Germinal center (tissue), 1 donor: ENCODE measurements at regions not wholly inside any gene's neighbourhood (a gene's known extent, or its start where the extent isn't known, plus 50 kb on each side); places are given as distances from the start of the nearest gene placed in this dataset.
"Not testable (repeated sequence)": the region's sequence is repeated elsewhere in the genome, so short reads cannot be mapped to it uniquely, and the experiment has no call there.

Source experiments
- DNase-seq: peaks from one replicate; pipeline ENCODE4 v3.0.0; 2012; ENCODE audit warnings: mixed read lengths, low spot score

DNA sequence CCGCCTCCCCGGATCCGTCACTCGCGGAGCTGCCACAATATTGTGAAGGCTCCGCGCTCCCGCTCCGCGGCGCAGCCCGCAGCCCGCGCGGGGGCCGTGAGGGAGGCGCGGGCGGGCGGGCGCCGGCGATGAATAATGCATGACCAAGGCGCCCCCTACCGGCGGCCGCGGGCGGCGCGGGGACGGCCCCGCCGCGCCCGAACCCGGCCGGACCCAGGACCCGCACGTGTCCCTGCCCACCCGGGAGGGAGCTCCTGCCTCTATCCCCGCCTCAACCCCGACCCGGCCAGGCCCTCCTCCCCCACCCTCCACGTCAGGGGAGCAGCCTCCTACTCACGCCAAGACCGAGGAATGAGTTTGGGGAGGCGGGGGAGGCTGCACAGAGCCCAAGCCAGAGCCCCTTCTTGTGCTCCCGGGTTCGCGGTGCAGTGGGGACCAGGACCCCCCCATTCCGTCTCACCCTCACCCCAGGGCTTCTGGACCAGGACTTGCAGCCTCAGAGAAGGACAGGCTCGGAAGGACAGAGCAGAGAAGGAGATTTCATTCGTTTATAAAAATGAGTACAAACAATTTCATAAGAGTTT is 70.8 kb upstream of the CASZ1 start:
- peak; percentile 68 for DNase-seq

DNA sequence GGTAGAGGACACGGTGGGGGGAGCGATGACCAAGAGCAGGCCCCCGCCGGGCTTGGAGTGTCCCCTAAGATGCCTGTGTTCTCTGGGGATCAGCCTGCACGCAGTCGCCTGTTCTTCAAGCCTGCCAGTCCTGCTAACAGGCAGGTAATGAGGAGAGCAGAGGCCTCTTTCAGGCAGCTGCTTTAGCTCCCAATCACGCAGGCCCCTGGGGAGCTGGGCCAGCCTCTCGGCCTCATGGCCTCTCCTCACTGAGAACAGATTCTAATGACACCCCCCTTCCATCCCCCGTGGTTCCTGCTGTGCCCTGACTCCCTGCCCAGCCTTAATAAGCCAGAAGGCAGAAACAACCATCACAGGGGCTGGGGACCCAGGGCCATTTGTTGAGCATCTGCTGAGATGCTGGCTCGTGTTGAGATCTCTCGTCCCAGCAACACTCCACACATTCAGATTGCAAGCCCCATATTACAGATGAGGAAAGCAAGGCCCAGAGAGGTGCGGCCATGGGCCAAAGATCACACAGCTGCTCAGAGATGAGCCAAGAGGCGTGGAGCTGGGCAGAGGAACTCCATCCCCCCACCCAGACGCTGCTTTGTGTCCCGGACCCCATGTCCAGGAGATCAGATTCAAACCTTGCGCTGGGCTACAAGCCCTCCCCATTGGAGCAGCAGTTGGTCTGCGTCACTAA is 71.6 kb upstream of the CASZ1 start:
- DNase-seq: no peak

DNA sequence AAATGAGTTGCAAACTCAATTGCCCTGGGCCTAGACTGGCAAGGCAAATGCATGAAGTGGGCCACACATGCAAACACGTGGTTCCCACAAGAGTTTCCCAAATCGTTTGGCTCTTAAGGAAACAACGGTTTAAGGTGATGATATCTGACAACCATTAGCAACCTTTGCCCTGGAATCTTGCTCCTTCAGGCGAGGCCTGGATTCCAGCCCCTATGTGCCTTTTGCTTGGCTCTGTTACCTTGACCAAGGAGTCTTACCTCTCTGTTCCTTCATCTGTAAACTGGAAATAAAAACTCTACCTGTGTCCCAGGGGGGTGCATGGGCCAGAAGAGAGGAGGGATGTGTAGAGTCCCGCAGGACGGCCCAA is 72.1 kb upstream of the CASZ1 start:
- DNase-seq: no peak

DNA sequence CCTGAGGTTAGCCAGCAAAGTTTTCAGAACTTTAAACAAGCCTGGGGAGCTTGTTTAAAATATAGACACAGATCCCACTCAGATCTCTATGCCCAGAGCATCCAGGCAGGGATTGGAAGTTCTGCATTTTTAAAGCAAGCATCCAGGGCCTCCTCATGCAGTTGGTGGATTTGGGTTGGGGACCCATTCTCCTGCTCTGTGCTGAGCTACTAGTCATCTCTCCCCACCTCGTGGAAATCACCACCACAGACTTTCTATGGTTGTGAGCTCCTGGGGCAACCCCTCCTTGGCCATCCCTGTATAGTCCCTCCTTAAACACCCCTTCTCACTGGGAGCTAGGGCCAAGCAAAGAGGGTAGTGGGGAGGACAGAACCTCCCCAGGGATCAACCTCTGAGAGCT is 73.5 kb upstream of the CASZ1 start:
- DNase-seq: no peak

DNA sequence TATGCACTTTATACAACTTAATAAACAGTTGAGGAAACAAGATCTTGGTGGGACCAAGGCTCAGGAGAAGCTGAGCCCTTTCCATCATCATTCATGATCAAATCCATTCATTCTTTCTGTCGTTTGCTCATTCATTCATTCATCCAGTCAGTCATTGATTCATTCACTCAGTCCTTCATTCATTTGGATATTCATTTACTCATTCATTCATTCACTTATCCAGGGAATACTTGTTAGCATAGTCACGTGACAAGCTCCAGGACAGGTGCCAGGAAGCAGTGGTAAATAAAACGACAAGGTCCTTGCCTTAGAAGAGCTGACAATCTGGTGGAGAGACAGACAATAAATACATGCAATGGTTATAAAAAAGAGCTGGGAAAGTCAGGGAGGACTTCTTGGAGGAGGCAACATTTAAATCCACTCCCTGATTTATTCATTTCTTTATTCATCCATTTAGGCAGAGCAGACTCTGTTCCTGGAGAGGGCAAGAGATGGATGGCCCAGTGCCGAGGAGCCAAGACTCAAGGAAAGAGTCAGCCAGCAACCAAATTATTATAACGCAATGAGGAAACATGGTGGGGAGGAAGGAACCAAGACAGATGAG is 74.1 kb upstream of the CASZ1 start:
- DNase-seq: no peak

DNA sequence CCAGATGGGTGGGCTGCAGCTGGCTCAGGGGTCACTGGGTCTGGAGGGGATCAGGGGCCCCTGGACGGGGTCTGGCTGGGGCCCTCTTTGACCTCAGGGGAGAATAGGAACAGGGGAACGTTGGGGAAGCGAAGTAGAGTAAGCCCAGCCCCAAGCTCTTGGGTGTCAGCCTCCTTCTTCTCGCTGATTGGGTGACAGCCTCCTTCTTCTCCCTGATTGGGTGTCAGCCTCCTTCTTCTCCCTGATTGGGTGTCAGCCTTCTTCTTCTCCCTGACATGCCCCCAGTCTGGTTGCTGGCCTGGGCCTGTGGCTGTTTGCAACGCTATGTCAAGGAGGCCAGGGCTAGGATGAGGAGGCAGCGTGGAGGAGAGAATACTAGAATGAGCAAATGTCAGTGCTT is 76.7 kb upstream of the CASZ1 start:
- DNase-seq: no peak

DNA sequence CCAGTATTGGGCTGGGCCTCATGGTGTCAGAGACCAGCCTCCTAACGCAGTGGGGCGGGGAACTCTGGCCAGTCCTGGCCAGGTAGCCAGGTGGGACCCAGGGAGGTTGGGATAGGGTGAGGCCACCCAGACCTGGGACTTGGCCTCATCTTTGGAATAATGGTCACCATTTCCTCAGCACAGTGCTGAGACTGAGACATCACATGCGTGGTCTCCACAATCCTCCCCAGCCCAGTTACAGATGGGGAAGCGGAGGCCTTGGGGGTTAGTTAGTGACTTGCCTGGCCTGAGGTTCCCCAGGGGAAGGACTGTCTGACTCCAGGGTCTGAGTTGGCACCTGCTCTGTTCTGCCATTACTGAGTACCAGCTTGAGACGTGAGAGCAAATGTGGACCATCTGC is 77.9 kb upstream of the CASZ1 start:
- DNase-seq: no peak

DNA sequence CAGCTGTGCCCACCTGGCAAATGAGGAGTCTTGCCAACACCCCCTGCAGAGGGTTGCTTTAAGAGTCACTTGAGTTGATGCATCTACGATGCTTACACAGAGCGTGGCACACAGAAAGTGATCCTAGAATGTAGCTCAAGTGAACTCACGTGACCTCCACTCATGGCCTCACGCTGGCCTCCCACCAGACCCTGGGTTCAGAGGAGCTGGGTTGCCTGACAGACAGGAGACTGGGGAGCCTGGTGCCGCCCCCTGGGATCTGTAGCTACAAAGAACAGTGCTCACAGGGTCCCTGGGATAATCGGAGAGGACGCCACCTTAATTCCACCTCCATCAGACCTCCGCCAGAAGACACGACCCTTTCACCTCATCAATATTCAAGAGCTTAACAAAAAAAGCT is 81.4 kb upstream of the CASZ1 start:
- DNase-seq: no peak

DNA sequence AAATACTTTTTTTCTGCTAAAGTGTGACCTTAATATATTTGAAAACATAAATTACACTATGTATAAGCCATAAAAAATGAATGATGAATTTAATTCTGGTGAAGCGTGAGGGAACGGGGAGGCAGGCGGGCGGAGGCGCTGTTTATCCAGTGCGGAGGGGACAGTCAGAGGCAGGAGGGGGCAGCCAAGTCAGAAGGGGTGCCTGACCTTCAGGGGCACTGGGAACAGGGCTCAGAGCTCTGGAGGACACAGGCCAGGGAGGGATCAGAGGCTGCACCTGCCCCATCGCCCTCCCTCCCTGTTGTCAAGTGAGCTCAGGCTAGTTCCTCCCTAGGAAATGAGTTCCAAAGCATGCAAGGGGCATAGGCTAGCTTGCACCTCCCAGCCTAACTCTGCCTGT is 82.0 kb upstream of the CASZ1 start:
- no peak for DNase-seq

DNA sequence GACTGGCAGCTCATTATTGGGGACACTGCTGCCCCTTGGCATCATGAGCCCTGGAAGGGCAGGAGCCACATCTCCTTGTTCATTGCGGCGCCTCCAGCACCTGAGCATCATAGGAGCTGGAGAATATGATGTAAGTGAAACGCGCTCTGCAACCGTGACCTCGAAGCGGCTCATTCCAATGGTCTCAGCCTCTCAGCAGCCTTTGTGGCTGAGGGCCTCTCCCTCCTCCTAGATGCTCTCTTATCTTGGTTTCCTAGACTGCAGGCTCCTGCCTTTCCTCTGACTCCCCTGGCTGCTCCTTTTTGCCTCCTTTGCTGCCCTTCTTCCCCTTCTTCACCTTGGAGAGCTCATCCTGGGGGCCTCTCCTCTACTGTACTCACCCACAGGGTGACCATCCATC is 83.6 kb upstream of the CASZ1 start:
- no peak for DNase-seq

DNA sequence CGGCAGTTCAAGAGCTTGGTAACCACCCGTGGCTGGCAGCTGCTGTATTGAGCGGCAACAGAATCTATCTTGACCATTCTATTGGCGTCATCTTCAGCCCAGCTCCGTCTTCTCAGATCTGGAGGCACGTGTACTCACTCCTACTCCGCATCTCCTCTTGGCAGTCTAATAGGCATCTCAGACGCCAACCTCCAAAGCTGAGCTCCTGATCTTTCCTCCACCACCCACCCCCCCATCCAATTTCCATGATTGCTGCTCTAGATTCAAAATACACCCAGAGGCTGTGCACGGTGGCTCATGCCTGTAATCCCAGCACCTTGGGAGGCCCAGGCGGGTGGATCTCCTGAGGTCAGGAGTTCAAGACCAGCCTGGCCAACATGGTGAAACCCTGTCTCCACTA is 84.6 kb upstream of the CASZ1 start:
- no peak for DNase-seq

DNA sequence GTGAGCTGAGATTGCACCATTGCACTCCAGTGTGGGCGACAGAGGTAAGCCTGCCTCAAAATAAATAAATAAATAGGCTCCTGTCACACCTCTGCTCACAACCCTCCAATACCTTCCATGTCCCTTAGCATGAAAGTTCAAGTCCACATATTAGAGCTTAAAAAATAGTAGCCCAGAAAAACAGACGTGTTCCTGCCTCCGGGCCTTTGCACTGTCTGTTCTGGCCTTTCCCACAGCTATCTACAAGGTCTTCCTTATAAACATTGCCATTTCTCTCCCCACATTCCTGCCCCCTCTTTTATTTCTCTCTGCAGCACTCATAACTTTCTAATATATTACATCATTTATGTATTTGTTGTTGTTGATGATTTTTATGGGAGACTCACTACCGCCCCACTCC is 85.6 kb upstream of the CASZ1 start:
- DNase-seq: no peak

DNA sequence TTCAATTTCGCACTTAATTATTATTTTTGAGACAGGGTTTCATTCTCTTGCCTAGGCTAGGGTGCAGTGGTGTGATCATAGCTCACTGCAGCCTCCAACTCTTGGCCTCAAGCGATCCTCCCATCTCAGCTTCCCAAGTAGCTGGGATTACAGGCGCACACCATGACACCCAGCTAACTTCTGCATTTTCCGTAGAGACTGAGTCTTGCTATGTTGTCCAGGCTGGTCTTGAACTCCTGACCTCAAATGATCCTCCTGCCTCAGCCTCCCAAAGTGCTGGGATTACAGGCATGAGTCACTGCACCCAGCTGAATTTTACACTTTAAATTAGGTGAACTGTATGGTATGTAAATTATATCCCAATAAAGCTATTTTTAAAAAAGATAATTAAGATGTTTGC is 90.6 kb upstream of the CASZ1 start:
- not testable (repeated sequence) for DNase-seq

DNA sequence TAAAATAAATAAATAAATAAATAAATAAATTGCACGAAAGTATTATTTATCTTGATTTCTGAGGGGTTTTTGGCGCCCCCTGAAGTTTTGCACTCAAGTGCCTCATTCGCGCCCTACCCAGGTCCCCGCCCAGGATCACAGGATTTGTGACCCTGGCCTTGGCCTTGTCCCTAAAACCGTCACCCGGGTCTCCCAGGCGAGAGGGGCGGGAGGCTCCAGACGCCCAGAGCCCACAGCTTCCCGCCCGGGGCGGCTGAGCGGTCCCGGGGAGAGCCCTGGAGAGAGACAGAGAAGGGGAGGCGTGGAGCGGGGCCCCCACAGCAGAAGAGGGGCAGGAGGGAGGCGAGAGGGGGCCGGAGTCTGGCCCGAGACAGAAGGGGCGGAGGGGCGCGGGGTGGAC is 91.8 kb upstream of the CASZ1 start:
- no peak for DNase-seq

DNA sequence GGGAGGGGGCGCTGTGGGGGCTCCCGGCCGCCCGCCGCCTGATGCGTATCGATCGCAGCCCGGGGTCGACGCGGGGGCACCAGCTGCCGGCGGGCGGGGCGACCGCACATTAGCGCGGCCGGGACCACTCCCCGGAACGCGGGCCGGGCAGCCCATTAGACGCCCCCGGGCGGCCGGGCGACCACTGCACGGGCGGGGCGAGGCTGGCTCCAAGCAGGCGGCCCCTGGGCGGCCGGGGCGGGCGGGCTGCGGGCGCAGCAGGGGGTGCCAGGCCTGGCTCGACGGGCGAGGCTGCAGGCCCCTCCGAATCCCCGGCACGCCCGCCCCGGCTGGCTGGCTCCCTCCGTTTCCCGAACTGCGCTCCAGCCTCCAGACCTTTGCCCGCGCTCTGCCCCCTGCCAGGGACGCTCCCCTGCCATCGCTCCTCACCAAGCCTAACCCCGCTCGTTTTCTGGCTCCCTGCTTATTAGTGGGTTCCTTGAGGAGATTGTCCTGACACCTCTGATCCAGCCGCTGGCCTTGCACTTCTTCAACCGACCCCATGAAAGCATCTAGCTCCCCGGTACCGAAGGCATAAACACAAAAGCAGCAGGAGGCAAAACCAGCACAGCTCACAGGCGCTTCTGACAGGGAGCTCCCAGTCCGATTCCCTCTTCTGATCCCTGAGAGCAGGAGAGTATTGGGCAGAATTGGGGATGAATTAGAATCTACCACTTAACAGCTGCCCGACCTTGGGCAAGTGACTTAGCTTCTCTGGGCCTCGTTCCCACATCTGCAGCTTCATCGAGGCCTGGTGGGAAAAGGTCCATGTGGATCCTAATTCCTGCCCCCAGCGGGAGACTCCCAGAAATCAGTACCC is 92.6 kb upstream of the CASZ1 start:
- DNase-seq: no peak

DNA sequence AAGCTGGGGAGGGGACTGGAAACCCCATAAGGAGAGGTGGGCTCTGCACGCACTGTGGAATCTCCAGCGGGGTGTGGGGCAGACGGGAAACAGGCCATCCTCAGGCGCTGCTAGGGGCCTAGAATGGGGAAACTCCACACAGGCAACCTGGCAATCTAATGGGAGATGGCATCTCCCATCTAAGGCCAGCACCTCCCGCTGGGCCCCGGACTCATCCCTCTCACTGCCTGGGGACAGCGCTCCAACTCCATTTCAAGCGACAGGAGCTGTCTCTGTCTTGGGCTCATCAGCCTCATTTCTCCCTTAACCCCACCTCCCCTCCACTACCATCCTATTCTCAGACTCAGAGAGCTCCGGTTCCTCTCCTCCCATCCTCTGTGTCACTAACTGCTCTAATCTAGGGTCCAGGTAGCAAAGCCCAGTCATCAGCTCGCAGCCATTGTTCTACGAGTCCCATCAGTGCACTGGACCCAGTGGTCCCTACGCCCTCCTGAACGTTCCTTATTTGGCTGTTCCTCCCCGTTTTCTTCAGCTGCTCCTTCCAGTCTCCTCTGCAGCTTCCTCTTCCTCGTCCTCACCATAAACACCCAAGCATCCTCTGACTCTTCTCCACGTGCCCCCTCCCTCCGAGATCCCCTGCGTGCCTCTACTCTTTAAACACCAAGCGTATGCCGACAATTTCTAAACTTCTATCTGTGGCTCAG is 93.4 kb upstream of the CASZ1 start:
- DNase-seq: no peak

DNA sequence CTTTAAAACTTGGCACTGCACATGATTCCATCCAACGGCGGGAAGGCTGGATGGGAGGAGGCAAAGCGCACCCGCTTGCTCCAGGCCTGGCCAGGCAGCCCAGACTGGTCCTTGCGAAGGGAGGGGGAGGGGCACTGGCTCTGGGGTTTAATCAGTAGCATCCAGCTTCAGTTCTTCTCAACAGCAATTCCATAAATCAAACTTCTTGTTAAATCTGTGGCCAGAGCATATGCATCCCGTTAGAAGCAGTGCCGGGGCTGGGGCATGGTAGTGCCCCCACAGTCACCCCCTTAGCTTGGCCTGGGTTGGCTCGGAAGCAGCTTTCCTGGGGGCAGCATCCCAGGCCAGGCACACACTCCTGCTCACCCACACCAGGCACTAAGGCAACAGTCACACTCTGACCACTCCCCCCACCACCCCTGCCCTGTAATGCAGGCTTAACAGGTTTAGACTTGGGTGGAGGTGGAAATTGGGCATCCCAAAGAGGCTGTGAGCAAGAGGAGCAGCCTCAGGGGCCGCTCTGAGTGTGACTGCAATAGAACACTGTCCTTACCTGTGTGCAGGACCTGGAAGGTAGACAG is 94.1 kb upstream of the CASZ1 start:
- no peak for DNase-seq

DNA sequence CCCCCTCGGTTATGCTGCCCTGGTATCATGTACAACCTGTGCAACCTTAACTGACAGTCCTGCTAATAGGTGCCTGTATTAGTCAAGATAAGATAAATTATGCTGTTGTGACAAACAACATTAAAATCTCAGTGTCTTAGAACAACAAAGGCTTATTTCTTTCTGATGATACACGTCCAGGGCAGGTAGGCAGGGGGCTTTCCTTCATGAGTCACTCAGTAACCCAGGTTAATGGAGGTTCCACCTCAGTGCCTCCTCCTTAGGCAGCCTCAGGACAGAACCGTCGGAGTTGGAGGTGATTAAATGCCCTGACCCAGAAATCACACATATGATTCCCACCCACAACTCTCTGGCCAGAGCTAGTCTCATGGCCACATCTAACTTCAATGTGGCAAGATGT is 94.6 kb upstream of the CASZ1 start:
- no peak for DNase-seq

DNA sequence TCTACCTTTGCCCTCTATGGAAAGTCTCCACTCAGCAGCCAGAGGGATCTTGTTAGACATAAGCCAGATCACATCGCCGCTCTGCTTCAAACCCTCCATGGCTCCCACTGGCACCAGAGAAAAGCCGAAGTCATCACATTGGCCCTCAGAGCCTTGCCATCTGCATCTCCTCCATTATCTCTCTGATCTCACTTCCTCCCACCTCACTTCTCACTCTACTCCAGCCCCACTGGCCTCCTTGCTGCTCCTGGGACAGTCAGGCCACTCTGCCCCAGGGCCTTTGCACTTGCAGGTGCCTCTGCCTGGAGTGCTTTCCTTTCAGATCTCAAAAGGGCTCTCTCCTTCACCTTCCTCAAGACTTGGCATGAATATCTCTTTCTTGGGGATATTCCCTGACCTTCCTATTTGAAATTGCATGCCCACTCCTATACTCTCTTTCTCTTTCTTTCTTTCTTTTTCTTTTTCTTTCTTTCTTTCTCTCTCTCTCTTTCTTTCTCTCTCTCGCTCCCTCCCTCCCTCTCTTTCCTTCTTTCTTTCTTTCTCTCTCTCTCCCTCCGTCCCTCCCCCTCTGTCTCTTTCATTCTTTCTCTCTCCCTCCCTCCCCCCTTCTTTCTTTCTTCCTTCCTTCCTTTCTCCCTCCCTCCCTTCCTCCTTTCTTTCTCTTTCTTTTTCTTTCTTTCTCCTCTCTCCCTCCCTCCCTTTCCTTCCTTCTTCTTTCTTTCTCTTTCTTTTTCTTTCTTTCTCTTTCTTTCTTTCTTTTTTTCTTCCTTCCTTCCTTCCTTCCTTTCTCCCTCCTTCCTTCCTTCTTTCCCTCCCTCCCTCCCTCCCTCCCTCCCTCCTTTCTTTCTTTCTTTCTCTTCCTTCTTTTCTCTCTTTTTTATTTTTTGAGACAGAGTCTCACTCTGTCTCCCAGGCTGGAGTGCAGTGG is 96.0 kb upstream of the CASZ1 start:
- DNase-seq: no peak

DNA sequence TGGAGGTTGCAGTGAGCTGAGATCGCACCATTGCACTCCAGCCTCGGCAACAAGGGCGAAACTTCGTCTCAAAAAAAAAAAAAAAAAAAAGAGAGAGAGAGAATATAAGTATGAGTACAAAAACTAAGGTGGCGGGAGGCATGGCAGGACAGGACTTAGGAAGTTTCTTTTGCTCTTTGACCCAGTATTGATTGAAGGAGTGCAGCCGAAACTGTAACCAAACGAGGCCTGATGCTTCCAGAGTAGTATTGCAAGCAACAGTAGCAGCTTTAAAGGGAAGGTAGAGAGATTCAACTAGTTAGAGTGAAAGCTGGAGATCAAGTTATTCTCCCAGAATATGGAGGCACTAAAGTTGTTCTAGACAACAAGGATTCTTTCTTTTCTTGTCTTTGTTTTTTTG is 99.2 kb upstream of the CASZ1 start:
- DNase-seq: no peak

DNA sequence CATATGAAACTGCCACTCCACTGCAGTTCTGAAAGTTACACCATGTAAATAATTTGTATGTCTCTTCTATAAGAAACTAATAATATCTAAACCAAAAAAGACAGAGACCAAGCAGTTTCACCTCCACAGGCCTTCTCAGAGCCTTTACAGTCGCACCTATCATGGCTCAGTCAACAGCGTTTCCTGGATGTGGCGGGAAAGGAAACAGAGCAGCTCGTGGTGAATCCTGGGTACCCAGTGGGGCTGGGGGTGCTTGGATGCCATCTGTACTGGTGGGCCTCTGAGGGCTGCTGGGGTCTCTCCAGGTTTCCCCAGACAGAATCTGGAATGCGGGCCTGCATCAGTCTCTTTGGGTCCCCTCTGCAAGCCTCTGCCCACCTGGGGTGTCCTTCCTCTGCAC is 100.2 kb upstream of the CASZ1 start:
- no peak for DNase-seq
